PC-9 (cell line): ENCODE measurements at regions not wholly inside any gene's neighbourhood (a gene's known extent, or its start where the extent isn't known, plus 50 kb on each side); places are given as distances from the start of the nearest gene placed in this dataset.

Source experiments
- BruUV-seq: library from RNA; stranded (reverse); fragments of 400-500 nt; replicated peaks from 2 replicates; lab custom pipeline; 2021; lab: Mats Ljungman, UMichigan
- CTCF ChIA-PET: fragments of 300-600 bp; sonication (Branson Sonifier 250); formaldehyde crosslinking; loops from one replicate; lab custom pipeline; 2022; ENCODE audit warnings: antibody characterized with exemption; lab: Charles Lee
- POLR2A ChIA-PET: fragments of 300-600 bp; sonication (Branson Sonifier 250); formaldehyde crosslinking; loops from one replicate; lab custom pipeline; 2022; ENCODE audit warnings: antibody characterized with exemption; ENCODE audit not compliant: unreplicated experiment; lab: Charles Lee
- DNase-seq, 2 experiments: peaks; one replicate each; pipeline versions ENCODE4 v3.0.0 to v3.0.0-alpha.2; 2015 to 2022; ENCODE audit warnings: mixed read lengths in 1 of 2
- H2AFZ ChIP-seq: fragments of 200-600 bp; sonication (generic); 2 replicates; pipeline ENCODE4 v1.8.1; 2017; ENCODE audit warnings: antibody characterized with exemption
- H3F3A ChIP-seq: fragments of 200-600 bp; sonication (generic); 2 replicates; pipeline ENCODE4 v1.8.1; 2017; ENCODE audit warnings: antibody characterized with exemption, mild to moderate bottlenecking, low read depth; ENCODE audit not compliant: insufficient read depth
- H3K27ac ChIP-seq: fragments of 200-600 bp; sonication (generic); 2 replicates; pipeline ENCODE4 v1.6.1; 2016; ENCODE audit warnings: mixed run types
- H3K27me3 ChIP-seq: fragments of 200-600 bp; sonication (generic); 2 replicates; pipeline ENCODE4 v1.6.1; 2016; ENCODE audit warnings: low read depth, mixed run types; ENCODE audit not compliant: insufficient read depth
- H3K36me3 ChIP-seq: fragments of 200-600 bp; sonication (generic); 2 replicates; pipeline ENCODE4 v1.6.1; 2016; ENCODE audit warnings: low read depth, mixed run types
- H3K4me1 ChIP-seq: fragments of 200-600 bp; sonication (generic); replicated peaks from 2 replicates; pipeline ENCODE4 v1.6.1; 2016; ENCODE audit warnings: mixed run types; ENCODE audit not compliant: insufficient read depth
- H3K4me2 ChIP-seq: fragments of 200-600 bp; sonication (generic); 2 replicates; pipeline ENCODE4 v1.6.1; 2017; ENCODE audit warnings: mixed run types
- H3K4me3 ChIP-seq: fragments of 200-600 bp; sonication (generic); 2 replicates; pipeline ENCODE4 v1.6.1; 2016; ENCODE audit warnings: mixed run types
- H3K79me2 ChIP-seq: fragments of 200-600 bp; sonication (generic); 2 replicates; pipeline ENCODE4 v1.6.1; 2017; ENCODE audit warnings: low read depth, mixed run types
- H3K9me2 ChIP-seq: fragments of 200-600 bp; sonication (generic); 2 replicates; pipeline ENCODE4 v1.8.1; 2017; ENCODE audit warnings: mild to moderate bottlenecking; ENCODE audit not compliant: insufficient read depth
- H3K9me3 ChIP-seq: fragments of 200-600 bp; sonication (generic); 2 replicates; pipeline ENCODE4 v1.8.1; 2016; ENCODE audit warnings: low read depth; ENCODE audit not compliant: insufficient read depth
- H4K20me1 ChIP-seq: fragments of 200-600 bp; sonication (generic); 2 replicates; pipeline ENCODE4 v1.8.1; 2017; ENCODE audit not compliant: insufficient read depth
- EZH2 ChIP-seq: fragments of 200-600 bp; sonication (generic); IDR thresholded peaks from 2 replicates; pipeline ENCODE4 v1.8.0; 2017; ENCODE audit warnings: antibody characterized with exemption, low read depth
- intact Hi-C: fragments of 100-400 bp; cut with micrococcal nuclease; formaldehyde crosslinking; loops from one replicate; pipeline ENCODE4 v1.10.0; 2022; ENCODE audit not compliant: unreplicated experiment
- TF ChIP-seq, protein P1 (sequence below): fragments of 200-600 bp; sonication (generic); conservative IDR thresholded peaks from 2 replicates; pipeline ENCODE4 v1.6.1; 2017; ENCODE audit warnings: mixed run types, antibody characterized with exemption, mild to moderate bottlenecking, moderate library complexity

DNA sequence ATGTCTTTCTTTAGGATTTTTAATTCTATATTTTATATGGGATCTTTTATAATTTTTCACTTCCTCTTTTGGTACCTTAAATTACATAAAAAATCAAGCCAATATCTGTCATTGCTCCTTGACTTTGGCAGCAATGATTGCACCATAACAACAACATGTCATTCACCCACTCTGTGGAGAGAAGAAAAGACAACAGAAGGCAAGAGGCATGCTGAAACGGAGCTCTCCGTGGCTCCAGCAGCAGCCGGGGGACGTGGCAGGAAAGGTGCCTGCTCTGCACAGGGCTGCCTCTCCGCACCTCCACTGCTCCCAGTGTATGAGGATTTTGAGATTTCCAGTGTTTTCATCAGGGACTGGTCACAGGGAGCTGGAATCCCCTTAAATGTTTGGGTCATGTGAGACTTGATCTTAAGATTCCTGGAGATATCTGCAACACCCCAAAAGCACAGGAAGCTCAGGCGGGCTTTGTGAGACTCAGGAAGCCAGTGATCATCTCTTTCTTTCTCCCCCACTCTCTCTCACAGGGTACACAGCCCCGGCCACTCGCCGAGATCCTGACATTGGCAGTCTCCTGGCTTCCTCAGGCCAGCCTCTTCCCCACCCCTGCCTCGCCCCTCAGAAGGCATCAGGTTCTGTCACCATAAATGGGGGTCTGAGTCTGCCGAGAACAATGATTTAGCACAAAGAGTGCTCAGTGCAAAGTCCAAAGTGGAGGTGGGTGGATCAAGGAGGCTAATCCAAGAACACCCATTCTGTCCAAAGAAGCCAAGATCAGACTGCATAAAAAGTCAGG lies 74.6 kb downstream of the ACTL7B start:
- no peaks in the 10 kb centered on the region for H3K9me3 ChIP-seq
- no peak for DNase-seq
- no TSS peak for BruUV-seq
- ChIA-PET POLR2A (no interaction called here), CTCF (no interaction called here)
- no peak overlapping the region for H3K27ac ChIP-seq
- no peak overlapping the region for H3K4me3 ChIP-seq
- intact Hi-C loops: no loop called here
- H3K27me3 ChIP-seq: peaks cover 14% of the 10 kb centered on the region; the same call in 1 of the 2 replicates
- no peaks in the 10 kb centered on the region for H3K9me2 ChIP-seq
- H2AFZ ChIP-seq: no peak overlapping the region
- H3K4me1 ChIP-seq: peaks cover 18% of the 10 kb centered on the region
- H3K4me2 ChIP-seq: no peak overlapping the region
- peaks cover 8% of the 10 kb centered on the region; the same call in 1 of the 2 replicates for H3F3A ChIP-seq
- no peaks in the 10 kb centered on the region for H3K79me2 ChIP-seq
- H4K20me1 ChIP-seq: no peaks in the 10 kb centered on the region
- TF ChIP-seq EZH2: no peak
- TF ChIP-seq, protein P1, sequence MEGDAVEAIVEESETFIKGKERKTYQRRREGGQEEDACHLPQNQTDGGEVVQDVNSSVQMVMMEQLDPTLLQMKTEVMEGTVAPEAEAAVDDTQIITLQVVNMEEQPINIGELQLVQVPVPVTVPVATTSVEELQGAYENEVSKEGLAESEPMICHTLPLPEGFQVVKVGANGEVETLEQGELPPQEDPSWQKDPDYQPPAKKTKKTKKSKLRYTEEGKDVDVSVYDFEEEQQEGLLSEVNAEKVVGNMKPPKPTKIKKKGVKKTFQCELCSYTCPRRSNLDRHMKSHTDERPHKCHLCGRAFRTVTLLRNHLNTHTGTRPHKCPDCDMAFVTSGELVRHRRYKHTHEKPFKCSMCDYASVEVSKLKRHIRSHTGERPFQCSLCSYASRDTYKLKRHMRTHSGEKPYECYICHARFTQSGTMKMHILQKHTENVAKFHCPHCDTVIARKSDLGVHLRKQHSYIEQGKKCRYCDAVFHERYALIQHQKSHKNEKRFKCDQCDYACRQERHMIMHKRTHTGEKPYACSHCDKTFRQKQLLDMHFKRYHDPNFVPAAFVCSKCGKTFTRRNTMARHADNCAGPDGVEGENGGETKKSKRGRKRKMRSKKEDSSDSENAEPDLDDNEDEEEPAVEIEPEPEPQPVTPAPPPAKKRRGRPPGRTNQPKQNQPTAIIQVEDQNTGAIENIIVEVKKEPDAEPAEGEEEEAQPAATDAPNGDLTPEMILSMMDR: no peak
- no peaks in the 10 kb centered on the region for H3K36me3 ChIP-seq

DNA sequence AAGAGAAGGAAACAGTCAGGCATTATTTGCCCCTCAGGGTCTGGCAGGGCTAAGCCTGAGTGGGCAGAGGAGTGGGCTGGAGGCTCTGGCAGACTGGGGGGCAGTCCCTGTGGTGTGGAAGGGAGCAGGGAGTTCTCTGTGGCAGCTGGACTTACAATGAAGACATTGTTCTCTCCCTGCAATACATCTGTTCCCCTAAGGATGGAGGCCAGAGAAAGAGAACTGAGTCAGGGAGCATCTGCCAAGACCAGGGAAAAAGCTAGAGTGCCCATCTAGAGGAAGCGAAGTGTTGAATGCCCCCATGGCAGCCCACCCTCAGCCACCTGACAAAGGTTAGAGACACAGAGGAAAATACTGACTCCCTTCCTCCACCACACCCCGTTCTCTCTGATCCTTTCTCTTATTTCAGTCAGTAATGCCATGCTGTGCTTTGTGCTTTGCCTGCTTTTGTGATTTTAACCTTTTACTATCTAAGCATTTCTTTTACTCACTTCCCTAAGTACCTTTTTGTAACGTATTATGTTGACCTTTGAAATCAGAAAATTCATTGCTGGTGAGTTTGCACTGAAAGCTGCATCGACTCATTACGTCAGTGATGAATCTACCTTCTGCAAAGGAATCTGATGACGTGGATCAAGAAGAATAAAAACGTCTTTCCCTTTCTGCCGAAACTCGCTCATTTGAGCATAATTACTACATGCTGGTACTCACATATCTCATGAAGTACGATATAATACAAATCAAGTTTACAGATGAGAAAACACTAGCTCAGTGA lies 76.0 kb downstream of the ACTL7B start:
- Histone ChIP-seq H3F3A (peaks cover 8% of the 10 kb centered on the region; the same call in 1 of the 2 replicates), H3K9me3 (no peaks in the 10 kb centered on the region), H3K36me3 (no peaks in the 10 kb centered on the region), H3K79me2 (no peaks in the 10 kb centered on the region), H3K27ac (no peak overlapping the region), H4K20me1 (no peaks in the 10 kb centered on the region), H3K4me3 (no peak overlapping the region), H3K9me2 (no peaks in the 10 kb centered on the region), H3K4me2 (no peak overlapping the region), H3K4me1 (peaks cover 20% of the 10 kb centered on the region), H2AFZ (no peak overlapping the region), H3K27me3 (peaks cover 14% of the 10 kb centered on the region; the same call in 1 of the 2 replicates)
- ChIA-PET POLR2A (no interaction called here), CTCF (no interaction called here)
- no peak for DNase-seq
- no TSS peak for BruUV-seq
- TF ChIP-seq EZH2: no peak
- TF ChIP-seq, protein P1: no peak
- intact Hi-C loops: no loop called here

DNA sequence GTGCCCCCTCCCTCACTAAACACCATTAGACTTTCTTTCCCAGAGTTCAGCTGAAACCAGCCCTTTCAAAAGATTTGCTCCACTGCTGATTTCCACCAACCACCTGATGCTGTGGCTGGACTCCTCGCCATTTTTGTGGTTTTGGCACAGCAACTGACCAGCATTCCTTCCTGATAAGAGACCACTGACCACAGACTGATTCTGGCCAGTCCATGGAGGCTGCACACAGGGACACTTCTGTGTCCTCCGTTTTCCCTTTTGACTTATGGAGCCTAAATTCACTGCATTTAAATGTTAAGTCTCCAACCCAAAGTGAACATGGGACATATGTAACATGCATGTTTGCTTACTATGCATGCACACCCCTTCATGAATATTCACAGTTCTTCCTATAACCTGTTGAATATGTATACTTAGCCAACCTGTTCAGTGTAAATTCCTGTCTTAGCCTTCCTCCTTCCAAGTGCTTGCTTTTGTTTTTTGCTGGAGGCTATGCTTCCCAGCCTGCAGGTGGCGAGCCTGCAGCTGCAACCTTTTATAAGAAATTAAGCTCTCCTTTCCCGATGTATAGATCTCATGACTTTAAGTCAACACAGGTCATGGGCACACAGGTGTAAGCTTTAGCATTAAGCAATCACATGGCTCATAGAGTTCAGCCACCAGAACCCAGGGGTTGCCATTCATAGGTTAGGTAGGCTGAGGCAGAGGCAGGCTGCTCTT lies 78.7 kb downstream of the ACTL7B start:
- no peak overlapping the region for H2AFZ ChIP-seq
- ChIA-PET CTCF (interaction anchor here (0.6 to 1.4 kb wide), 4 partner anchors 10 to 291 kb away, joined by 4 to 7 read pairs (median 4); no protein-coding TSS in a partner anchor), POLR2A (interaction anchor here (0.5 to 0.6 kb wide), 2 partner anchors 26 to 124 kb away, joined by 3 to 5 read pairs; no protein-coding TSS in a partner anchor)
- H3K9me3 ChIP-seq: no peaks in the 10 kb centered on the region
- 0 out of 2 replicates have a peak overlapping the region, but pooled peaks have one; percentile 10 for H3K27ac ChIP-seq
- no TSS peak for BruUV-seq
- peaks cover 20% of the 10 kb centered on the region for H3K4me1 ChIP-seq
- no peaks in the 10 kb centered on the region for H3K36me3 ChIP-seq
- peak; percentile 81 to 83 for DNase-seq
- H3K9me2 ChIP-seq: no peaks in the 10 kb centered on the region
- no peaks in the 10 kb centered on the region for H4K20me1 ChIP-seq
- no peaks in the 10 kb centered on the region for H3K79me2 ChIP-seq
- H3K4me2 ChIP-seq: peak overlapping the region; percentile 55
- H3F3A ChIP-seq: peaks cover 8% of the 10 kb centered on the region; the same call in 1 of the 2 replicates
- intact Hi-C loops: loop anchor here (1.0 kb wide), 1 partner anchor 37 kb away; no protein-coding TSS in a partner anchor
- TF ChIP-seq EZH2: no peak
- TF ChIP-seq, protein P1: peak; percentile 55; the same call in 1 of the 2 replicates
- no peak overlapping the region for H3K4me3 ChIP-seq
- peaks cover 14% of the 10 kb centered on the region; the same call in 1 of the 2 replicates for H3K27me3 ChIP-seq
